Mammary epithelial cell (primary cell): ENCODE measurements at regions not wholly inside any gene's neighbourhood (a gene's known extent, or its start where the extent isn't known, plus 50 kb on each side); places are given as distances from the start of the nearest gene placed in this dataset.

Experiments
- EZH2 ChIP-seq: IDR thresholded peaks from 2 replicates; pipeline ENCODE4 v1.6.1; 2012; ENCODE audit warnings: low read length, inconsistent platforms, borderline replicate concordance
- TF ChIP-seq, protein P1 (sequence below), 2 donors: IDR thresholded peaks in 1 of 2; conservative IDR thresholded peaks in 1 of 2; 2 replicates each; pipeline ENCODE4 v1.5.1; 2011 to 2012; ENCODE audit warnings: inconsistent platforms in 2 of 2, low read length in 2 of 2, mild to moderate bottlenecking in 2 of 2, control low read depth in 1 of 2, low read depth in 1 of 2; ENCODE audit not compliant: insufficient read depth in 1 of 2; ENCODE audit errors: extremely low read depth in 1 of 2

DNA sequence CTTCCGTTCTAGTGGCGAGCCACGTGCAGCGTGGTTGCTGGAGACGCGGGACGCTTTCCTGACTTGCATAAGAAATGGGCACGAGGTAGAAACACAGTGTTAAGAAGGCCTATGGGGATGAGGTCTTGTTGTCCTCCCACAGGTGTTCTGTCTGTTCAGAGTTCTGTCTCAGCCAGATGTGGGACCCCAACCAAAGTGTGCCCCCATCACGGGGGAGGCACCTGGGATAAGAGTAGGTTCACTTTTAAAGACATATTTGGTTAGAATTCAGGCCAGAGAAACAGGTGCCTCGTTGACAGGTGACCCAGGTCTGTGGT lies 56.0 kb upstream of the PITRM1 start:
- no peak for TF ChIP-seq EZH2
- TF ChIP-seq, protein P1, sequence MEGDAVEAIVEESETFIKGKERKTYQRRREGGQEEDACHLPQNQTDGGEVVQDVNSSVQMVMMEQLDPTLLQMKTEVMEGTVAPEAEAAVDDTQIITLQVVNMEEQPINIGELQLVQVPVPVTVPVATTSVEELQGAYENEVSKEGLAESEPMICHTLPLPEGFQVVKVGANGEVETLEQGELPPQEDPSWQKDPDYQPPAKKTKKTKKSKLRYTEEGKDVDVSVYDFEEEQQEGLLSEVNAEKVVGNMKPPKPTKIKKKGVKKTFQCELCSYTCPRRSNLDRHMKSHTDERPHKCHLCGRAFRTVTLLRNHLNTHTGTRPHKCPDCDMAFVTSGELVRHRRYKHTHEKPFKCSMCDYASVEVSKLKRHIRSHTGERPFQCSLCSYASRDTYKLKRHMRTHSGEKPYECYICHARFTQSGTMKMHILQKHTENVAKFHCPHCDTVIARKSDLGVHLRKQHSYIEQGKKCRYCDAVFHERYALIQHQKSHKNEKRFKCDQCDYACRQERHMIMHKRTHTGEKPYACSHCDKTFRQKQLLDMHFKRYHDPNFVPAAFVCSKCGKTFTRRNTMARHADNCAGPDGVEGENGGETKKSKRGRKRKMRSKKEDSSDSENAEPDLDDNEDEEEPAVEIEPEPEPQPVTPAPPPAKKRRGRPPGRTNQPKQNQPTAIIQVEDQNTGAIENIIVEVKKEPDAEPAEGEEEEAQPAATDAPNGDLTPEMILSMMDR (conservative IDR thresholded peaks at IDR 0.05 in 1 of 2, IDR thresholded peaks at IDR 0.05 in 1 of 2; ENCODE audit: extremely low read depth in 1 of 2, insufficient read depth in 1 of 2, low read depth in 1 of 2, low read length in 2 of 2) = no peak
